ENCODE measurements at regions not wholly inside any gene's neighbourhood (a gene's known extent, or its start where the extent isn't known, plus 50 kb on each side); places are given as distances from the start of the nearest gene placed in this dataset.

- DNase-seq = no peak
These were observed 111.2 kb upstream of the KIF5B start for GRCh38 chr10:32167450-32167849.

GRCh38 chr10:32166365-32166764 lies 110.1 kb upstream of the KIF5B start:
- DNase-seq = no peak

GRCh38 chr10:32163762-32164148 lies 107.5 kb upstream of the KIF5B start:
- DNase-seq = no peak

- DNase-seq = no peak
These were observed 107.0 kb upstream of the KIF5B start for GRCh38 chr10:32163071-32163761.

GRCh38 chr10:32161586-32161985 lies 105.4 kb upstream of the KIF5B start:
- DNase-seq = no peak

- DNase-seq = no peak
These were observed 104.6 kb upstream of the KIF5B start for GRCh38 chr10:32160864-32161263.

- no peak for DNase-seq
These were observed 103.0 kb upstream of the KIF5B start for GRCh38 chr10:32159264-32159663.

GRCh38 chr10:32156031-32156495 lies 99.8 kb upstream of the KIF5B start:
- DNase-seq = no peak

GRCh38 chr10:32155075-32155516 lies 98.9 kb upstream of the KIF5B start:
- DNase-seq = no peak

GRCh38 chr10:32153931-32154330 lies 97.7 kb upstream of the KIF5B start:
- DNase-seq = no peak

- no peak for DNase-seq
These were observed 97.0 kb upstream of the KIF5B start for GRCh38 chr10:32153252-32153651.

GRCh38 chr10:32151871-32152270 lies 95.6 kb upstream of the KIF5B start:
- DNase-seq = no peak

- no peak for DNase-seq
These were observed 94.4 kb upstream of the KIF5B start for GRCh38 chr10:32150532-32151101.

GRCh38 chr10:32149252-32149955 lies 93.2 kb upstream of the KIF5B start:
- DNase-seq = peak; percentile 26

GRCh38 chr10:32148864-32149251 lies 92.6 kb upstream of the KIF5B start:
- no peak for DNase-seq

- no peak for DNase-seq
These were observed 91.5 kb upstream of the KIF5B start for GRCh38 chr10:32147730-32148129.

GRCh38 chr10:32146166-32146565 lies 89.9 kb upstream of the KIF5B start:
- no peak for DNase-seq

GRCh38 chr10:32144817-32145688 lies 88.8 kb upstream of the KIF5B start:
- no peak for DNase-seq

- no peak for DNase-seq
These were observed 87.2 kb upstream of the KIF5B start for GRCh38 chr10:32143302-32143847.

GRCh38 chr10:32142646-32143045 lies 86.4 kb upstream of the KIF5B start:
- DNase-seq = no peak

- no peak for DNase-seq
These were observed 85.0 kb upstream of the KIF5B start for GRCh38 chr10:32141018-32141807.

- DNase-seq = no peak
These were observed 84.2 kb upstream of the KIF5B start for GRCh38 chr10:32140403-32140802.

All from stimulated activated CD4-positive, alpha-beta T cell treated with anti-CD3 and anti-CD28 coated beads, Interleukin-15, amount 100 ng/mL, for 24 hours (primary cell).